Urothelium cell line (cell line): ENCODE measurements at regions not wholly inside any gene's neighbourhood (a gene's known extent, or its start where the extent isn't known, plus 50 kb on each side); places are given as distances from the start of the nearest gene placed in this dataset.
A peak's percentile ranks its signal among the peaks of the same experiment; 100 is the strongest.

Experiments
- DNase-seq: peaks from one replicate; pipeline ENCODE4 v3.0.0; 2011; ENCODE audit warnings: low spot score, mixed read lengths
- FAIRE-seq: peaks from 2 replicates; lab custom pipeline; 2011; peaks lifted over from hg19 to GRCh38; lab: Jason Lieb, UNC

GRCh38 chr11:15526859-15527450 lies 412.2 kb downstream of the INSC start:
- DNase-seq: no peak
- FAIRE-seq: no peak

GRCh38 chr11:15532432-15532831 lies 417.7 kb downstream of the INSC start:
- no peak for DNase-seq
- FAIRE-seq: no peak

DNA sequence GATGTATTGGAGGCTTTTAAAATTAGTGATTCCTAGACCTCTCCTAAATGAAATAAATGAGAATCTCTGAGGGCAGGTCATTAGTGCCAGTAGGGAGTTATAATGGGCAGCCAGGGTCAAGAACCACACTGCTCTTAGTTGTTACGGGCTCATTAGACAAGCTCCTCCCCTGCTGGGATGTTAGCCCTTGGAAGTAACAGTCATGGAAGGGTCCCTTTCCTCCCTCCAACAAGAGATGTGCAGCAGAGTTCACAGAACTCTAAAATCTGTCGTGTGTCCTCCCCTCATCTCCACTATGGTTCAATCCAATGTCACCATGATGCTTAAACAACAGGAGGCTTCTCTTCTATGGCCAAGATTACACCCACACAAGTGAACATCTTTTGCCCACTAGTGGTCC lies 419.5 kb downstream of the INSC start:
- FAIRE-seq: no peak
- no peak for DNase-seq

DNA sequence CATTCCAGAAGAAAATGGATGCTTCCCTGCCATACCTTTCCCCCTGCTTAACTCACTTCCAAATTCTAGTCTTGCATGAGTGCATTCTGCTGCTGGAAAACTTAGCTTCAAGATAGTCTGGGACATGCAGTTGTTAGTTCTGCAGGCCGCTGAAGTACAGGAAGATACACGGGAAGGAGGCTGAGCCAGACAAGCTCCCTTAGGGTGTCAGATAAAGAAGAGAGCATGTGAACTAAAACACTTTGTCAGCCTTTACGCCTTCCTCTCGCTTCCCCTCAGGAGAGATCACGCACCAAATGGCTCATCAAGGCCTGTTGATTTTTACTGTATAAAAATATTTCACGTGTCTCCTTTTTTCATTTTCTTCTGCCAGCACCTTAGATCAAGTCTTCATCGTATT lies 420.7 kb downstream of the INSC start:
- DNase-seq (no peak), FAIRE-seq (peak; percentile 17)

- DNase-seq (no peak), FAIRE-seq (no peak)
Measured at GRCh38 chr11:15536438-15536837, 421.7 kb downstream of the INSC start.

- no peak for FAIRE-seq
- DNase-seq: no peak
Measured at GRCh38 chr11:15539645-15540044, 424.9 kb downstream of the INSC start.

DNA sequence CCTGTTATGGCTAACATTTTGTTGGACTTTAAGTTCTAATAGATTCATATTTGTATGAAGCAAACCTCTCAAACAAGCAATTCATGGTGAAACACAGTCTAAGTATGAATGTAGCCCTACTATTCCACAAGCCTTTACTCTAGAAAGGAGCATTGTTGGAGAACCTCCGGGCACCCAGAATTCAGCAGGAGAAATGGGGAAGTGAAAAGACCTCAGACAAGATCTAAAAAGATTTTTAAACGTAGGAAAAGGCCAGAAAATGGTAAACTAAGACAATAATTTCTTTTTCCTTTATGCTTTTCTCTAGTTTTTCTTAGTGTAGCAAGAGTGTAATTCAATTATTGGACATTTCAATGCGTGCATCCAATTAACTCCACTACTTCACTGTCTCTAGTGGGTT lies 426.4 kb downstream of the INSC start:
- FAIRE-seq (no peak), DNase-seq (no peak)

- FAIRE-seq: no peak
Measured at GRCh38 chr11:15544353-15544752, 429.6 kb downstream of the INSC start.

DNA sequence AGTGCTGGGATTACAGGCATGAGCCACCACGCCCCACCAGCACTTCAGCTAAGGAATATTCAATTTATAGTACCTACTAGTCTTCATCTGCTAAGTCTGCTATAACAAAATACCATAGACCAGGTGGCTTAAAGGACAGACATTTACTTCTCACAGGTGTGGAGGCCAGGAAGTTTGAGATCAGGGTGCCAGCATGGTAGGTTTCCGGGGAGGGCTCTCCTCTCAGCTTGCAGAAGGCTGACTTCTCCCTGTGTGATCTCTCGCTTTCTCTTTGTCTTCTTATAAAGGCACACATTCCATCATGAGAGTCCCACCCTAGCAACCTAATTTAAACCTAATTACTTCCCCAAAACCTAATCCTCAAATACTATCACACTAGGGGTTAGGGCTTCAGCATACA lies 433.0 kb downstream of the INSC start:
- no peak for DNase-seq
- no peak for FAIRE-seq

More at GRCh38 chr11:15544353-15544752, 429.6 kb downstream of the INSC start:
- no peak for DNase-seq

DNA sequence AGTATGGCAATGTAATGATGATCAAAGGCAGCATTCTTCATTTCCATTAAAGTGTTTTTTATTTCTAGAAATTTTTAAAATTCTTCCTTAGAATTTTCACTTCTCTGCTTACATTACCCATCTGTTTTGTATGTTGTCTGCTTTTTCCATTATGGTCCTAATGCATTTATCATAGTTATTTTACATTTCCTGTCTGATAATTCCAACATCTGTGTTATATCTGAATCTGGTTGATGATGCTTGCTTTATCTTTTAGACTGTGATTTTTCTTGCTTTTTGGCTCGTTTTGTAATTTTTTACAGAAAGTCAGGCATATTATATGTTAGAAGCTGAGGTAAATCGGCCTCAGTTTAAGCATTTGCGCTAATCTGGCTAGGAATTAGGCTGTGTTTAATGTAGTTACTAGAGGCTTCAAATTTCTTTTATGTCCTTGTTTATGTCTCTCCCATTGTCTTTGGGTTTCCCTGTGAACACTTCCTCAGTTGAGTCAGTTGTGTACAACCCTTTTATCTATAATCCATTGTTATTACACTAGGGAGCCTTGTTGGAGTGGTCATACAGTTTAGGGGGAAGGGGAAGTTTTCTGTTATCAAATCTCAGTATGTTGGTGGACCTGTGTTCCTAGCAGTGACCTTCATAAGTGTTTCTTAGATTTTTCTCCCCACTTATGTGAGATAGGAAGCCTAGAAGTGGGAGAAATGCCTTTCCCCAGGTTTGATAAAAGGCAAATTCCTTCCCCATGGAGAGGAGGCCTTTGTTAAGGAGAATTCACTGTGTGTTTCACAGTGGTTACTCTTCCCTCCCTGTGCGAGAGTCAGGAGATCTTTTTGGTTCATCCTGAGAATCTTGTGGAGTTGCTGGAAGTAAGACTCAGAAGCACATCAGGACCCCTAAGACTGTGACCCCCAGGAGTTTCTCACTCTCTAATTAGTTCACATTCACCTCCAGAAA lies 437.5 kb downstream of the INSC start:
- FAIRE-seq (no peak), DNase-seq (no peak)

GRCh38 chr11:15555161-15555560 lies 440.4 kb downstream of the INSC start:
- DNase-seq (no peak), FAIRE-seq (no peak)

DNA sequence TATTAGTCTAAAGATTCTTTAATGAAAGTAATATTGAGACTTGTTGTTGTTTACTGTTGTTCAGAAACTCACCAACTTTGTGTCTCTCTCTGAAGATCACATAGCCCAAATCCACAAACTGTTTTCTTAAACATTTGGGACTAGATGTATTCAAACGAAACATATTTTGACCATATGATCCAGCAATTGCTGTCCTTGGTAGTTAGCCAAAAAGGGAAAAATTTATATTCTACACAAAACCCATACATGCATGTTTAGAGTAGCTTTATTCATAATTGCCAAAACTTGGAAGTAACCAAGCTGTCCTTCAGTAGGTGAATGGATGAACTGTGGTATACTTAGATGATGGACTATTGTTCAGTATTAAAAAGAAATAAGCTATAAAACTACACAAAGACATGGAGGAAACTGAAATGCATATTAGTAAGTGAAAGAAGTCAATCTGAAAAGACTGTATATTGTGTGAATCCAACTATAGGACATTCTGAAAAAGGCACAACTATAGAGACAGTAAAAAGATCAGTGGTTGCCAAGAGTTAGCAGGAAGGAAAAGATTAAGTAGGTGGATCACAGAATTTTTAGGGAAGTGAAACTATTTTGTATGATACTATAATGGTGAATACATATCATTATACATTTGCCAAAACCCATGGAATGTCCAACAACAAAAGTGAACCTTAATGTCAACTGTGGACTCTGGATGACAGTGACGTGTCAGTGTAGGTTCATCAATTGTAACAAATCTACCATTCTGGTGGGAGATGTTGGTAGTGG lies 442.9 kb downstream of the INSC start:
- FAIRE-seq (no peak), DNase-seq (no peak)

- DNase-seq (no peak), FAIRE-seq (no peak)
Measured at GRCh38 chr11:15558513-15559181, 443.9 kb downstream of the INSC start.

DNA sequence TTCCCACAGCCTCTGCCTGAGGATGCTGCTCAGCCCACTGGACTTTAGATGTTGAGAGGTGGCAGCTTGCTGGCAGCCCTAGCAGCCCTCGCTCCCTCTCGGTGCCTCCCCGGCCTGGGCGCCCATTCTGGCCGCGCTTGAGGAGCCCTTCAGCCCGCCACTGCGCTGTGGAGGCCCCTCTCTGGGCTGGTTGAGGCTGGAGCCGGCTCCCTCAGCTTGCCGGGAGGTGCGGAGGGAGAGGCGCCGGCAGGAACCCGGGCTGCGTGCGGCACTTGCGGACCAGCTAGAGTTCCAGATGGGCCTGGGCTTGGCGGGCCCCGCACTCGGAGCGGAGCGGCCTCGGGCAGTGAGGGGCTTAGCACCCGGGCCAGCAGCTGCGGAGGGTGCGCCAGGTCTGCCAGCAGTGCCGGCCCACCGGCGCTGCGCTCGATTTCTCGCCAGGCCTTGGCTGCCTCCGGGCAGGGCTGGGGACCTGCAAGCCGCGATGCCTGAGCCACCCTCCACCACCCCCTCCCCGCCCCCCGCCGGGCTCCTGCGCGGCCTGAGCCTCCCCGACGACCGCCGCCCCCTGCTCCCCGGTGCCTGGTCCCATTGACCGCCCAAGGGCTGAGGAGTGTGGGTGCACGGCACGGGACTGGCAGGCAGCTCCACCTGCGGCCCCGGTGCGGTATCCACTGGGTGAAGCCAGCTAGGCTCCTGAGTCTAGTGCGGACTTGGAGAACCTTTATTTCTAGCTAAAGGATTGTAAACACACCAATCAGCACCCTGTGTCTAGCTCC lies 446.2 kb downstream of the INSC start:
- no peak for FAIRE-seq

GRCh38 chr11:15562230-15562629 lies 447.5 kb downstream of the INSC start:
- no peak for FAIRE-seq
- no peak for DNase-seq

More for the DNA sequence above, 446.2 kb downstream of the INSC start:
- DNase-seq: no peak

DNA sequence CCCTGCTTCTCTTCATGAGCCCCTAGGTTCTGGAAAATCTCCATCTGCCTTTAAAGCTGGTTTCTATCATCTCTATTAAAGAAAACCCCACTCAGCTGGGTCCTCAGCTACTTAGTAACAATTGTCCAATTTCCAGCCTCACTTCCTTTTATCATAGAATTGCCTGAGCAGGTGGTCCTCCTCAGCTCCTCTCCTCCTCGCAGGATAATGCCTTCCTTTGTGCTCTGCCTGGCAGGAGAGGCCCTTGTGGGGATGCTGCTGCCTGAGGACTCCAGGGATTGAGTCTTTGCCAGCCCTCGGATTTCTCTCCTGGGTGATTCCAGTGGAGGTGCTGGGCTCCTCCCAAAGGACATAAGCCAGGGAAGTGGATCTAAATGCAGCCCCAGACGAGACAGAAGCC lies 448.3 kb downstream of the INSC start:
- FAIRE-seq (no peak), DNase-seq (no peak)

DNA sequence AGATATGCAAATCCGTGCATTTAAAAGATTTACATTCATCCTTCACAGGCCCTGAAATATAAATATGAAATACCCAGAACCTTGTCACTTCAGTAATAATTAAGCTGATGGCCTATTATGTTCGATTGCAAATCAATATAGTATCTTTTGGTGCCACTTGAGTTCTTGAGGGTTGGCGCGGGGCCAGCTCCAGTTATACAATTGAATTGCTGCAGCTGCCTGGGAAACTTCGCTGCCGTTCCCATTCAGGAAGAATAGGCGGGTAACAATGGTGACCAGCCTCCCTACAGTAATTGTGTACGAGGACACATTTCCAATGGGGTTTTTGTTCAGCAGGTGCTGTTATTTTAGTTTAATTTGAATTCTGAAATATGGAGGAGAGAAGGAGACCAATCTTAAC lies 451.2 kb downstream of the INSC start:
- FAIRE-seq (no peak), DNase-seq (no peak)

DNA sequence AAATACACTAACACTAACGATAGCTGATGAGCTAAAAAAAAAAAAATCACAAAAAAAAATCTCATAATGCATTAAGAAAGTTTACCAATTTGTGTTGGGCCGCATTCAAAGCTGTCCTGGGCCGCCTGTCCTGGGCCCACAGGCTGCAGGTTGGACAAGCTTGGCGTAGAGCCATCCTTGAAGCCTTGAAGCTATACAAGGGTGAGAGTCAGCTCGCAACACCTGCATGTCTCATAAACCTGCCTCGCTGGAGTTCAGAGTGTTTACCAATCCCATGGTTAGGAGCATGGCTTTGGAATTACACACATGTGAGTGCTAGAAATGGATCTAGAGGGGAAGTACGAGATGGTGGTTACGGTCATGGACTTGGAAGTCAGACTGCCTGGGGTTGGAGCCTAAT lies 453.7 kb downstream of the INSC start:
- no peak for DNase-seq
- FAIRE-seq: no peak

- no peak for FAIRE-seq
- DNase-seq: no peak
Measured at GRCh38 chr11:15569305-15570025, 454.7 kb downstream of the INSC start.

DNA sequence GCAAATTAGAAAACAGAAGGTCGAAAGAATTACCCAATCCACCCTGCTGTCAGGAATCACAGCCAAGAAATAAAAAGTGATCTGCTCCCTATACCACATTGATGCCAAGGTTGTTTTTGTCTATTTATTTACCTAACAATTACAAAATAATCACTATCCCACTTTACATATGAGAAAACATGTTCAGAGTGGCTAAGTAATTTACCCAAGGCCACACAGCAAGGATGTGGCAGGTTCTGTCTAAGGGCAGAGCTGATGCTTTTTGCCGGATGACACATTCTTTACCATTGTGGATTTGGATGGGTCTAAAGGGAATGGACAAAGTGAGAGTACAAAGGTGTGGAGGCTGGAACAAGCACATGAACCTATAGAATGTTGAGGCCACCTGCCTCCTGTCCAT lies 460.7 kb downstream of the INSC start:
- FAIRE-seq: no peak
- no peak for DNase-seq
